Mesenchymal stem cell (in vitro differentiated cells and primary cell): ENCODE measurements at regions not wholly inside any gene's neighbourhood (a gene's known extent, or its start where the extent isn't known, plus 50 kb on each side); places are given as distances from the start of the nearest gene placed in this dataset.

Source experiments
- DNase-seq: peaks from one replicate; pipeline ENCODE4 v3.0.0-alpha.2; 2013
- H2AFZ ChIP-seq: one replicate; pipeline ENCODE4 v1.6.1; 2013; ENCODE audit warnings: low read depth, mild to moderate bottlenecking, control low read depth, inconsistent platforms, low read length, moderate library complexity
- H2AK5ac ChIP-seq: 2 replicates; pipeline ENCODE4 v1.6.1; 2013; ENCODE audit warnings: low read length, moderate library complexity, mild to moderate bottlenecking, inconsistent platforms; ENCODE audit not compliant: severe bottlenecking
- H2BK120ac ChIP-seq: one replicate; pipeline ENCODE4 v1.6.1; 2013; ENCODE audit warnings: low read depth, mild to moderate bottlenecking, inconsistent platforms, low read length, moderate library complexity
- H2BK12ac ChIP-seq, 2 experiments: one replicate each; pipeline ENCODE4 v1.6.1; 2013; ENCODE audit warnings: inconsistent platforms in 2 of 2, low read length in 2 of 2, mild to moderate bottlenecking in 2 of 2, moderate library complexity in 2 of 2, control low read depth in 1 of 2
- H2BK15ac ChIP-seq: one replicate; pipeline ENCODE4 v1.6.1; 2013; ENCODE audit warnings: mild to moderate bottlenecking, low read depth, inconsistent platforms; ENCODE audit not compliant: poor library complexity, severe bottlenecking
- H2BK5ac ChIP-seq: 2 replicates; pipeline ENCODE4 v1.6.1; 2013; ENCODE audit warnings: low read depth, mild to moderate bottlenecking, low read length, control low read depth, inconsistent platforms; ENCODE audit not compliant: poor library complexity, severe bottlenecking
- H3K14ac ChIP-seq, 2 experiments: one replicate each; pipeline ENCODE4 v1.6.1; 2013; ENCODE audit warnings: inconsistent platforms in 2 of 2, low read length in 2 of 2, control low read depth in 1 of 2, mild to moderate bottlenecking in 1 of 2, moderate library complexity in 1 of 2
- H3K18ac ChIP-seq, 2 experiments: one replicate each; pipeline ENCODE4 v1.6.1; 2013; ENCODE audit warnings: inconsistent platforms in 2 of 2, low read length in 2 of 2, control low read depth in 1 of 2, low read depth in 1 of 2, mild to moderate bottlenecking in 1 of 2
- H3K23ac ChIP-seq, 2 experiments: one replicate each; pipeline ENCODE4 v1.6.1; 2013; ENCODE audit warnings: inconsistent platforms in 2 of 2, low read length in 2 of 2, mild to moderate bottlenecking in 2 of 2, moderate library complexity in 2 of 2, control low read depth in 1 of 2
- H3K27ac ChIP-seq: 2 replicates; pipeline ENCODE4 v1.5.1; 2013; ENCODE audit warnings: mild to moderate bottlenecking, moderate library complexity, low read length, control low read depth, inconsistent platforms; ENCODE audit not compliant: poor library complexity, severe bottlenecking
- H3K27me3 ChIP-seq, 2 experiments: 2 replicates each; pipeline versions ENCODE4 v1.6.1 to v1.7.0; 2013; ENCODE audit warnings: low read length in 2 of 2, mild to moderate bottlenecking in 2 of 2, moderate library complexity in 2 of 2, control low read depth in 1 of 2, inconsistent platforms in 1 of 2; ENCODE audit not compliant: control insufficient read depth in 1 of 2, insufficient read depth in 1 of 2
- H3K36me3 ChIP-seq, 2 experiments: 2 replicates each; pipeline versions ENCODE4 v1.6.1 to v1.7.0; 2013; ENCODE audit warnings: low read length in 2 of 2, control low read depth in 1 of 2, inconsistent platforms in 1 of 2, low read depth in 1 of 2, mild to moderate bottlenecking in 1 of 2; ENCODE audit not compliant: insufficient read depth in 2 of 2, control insufficient read depth in 1 of 2
- H3K4ac ChIP-seq, 2 experiments: one replicate each; pipeline ENCODE4 v1.6.1; 2013; ENCODE audit warnings: inconsistent platforms in 2 of 2, low read length in 2 of 2, mild to moderate bottlenecking in 2 of 2, moderate library complexity in 2 of 2, control low read depth in 1 of 2, low read depth in 1 of 2
- H3K4me1 ChIP-seq: 2 replicates; pipeline ENCODE4 v1.6.1; 2013; ENCODE audit warnings: low read depth, low read length, control low read depth; ENCODE audit not compliant: control insufficient read depth, insufficient read depth
- H3K4me2 ChIP-seq: 2 replicates; pipeline ENCODE4 v1.6.1; 2013; ENCODE audit warnings: low read length, mild to moderate bottlenecking, inconsistent platforms; ENCODE audit not compliant: poor library complexity, severe bottlenecking
- H3K4me3 ChIP-seq, 2 experiments: 2 replicates each; pipeline versions ENCODE4 v1.5.1 to v1.7.0; 2013; ENCODE audit warnings: low read length in 2 of 2, mild to moderate bottlenecking in 2 of 2, control low read depth in 1 of 2, low read depth in 1 of 2; ENCODE audit not compliant: insufficient read depth in 1 of 2
- H3K79me1 ChIP-seq: replicated peaks from 2 replicates; pipeline ENCODE4 v1.6.1; 2013; ENCODE audit warnings: mild to moderate bottlenecking, control low read depth, low read length, inconsistent platforms; ENCODE audit not compliant: poor library complexity, severe bottlenecking
- H3K9ac ChIP-seq: 2 replicates; pipeline ENCODE4 v1.7.0; 2013; ENCODE audit warnings: mild to moderate bottlenecking, low read length, moderate library complexity
- H3K9me3 ChIP-seq: 2 replicates; pipeline ENCODE4 v1.7.0; 2013; ENCODE audit warnings: mild to moderate bottlenecking, low read length; ENCODE audit not compliant: control insufficient read depth
- H4K8ac ChIP-seq: one replicate; pipeline ENCODE4 v1.6.1; 2013; ENCODE audit warnings: inconsistent platforms, mild to moderate bottlenecking, low read length, moderate library complexity
- H4K91ac ChIP-seq: one replicate; pipeline ENCODE4 v1.6.1; 2013; ENCODE audit warnings: mild to moderate bottlenecking, low read length, inconsistent platforms
- WGBS: methylation state at CpG from one replicate; pipeline ENCODE4 v1.1.7; 2013; ENCODE audit warnings: mixed read lengths; 5-methylcytosine and 5-hydroxymethylcytosine counted together

- Histone ChIP-seq H3K23ac (no peak overlapping the region), H3K27ac (no peak overlapping the region), H2BK15ac (no peak overlapping the region), H2AK5ac (no peak overlapping the region), H3K4me3 (no peak overlapping the region), H3K9ac (no peak overlapping the region), H2BK5ac (no peak overlapping the region), H4K8ac (no peak overlapping the region), H3K4me2 (no peak overlapping the region), H3K4ac (no peak overlapping the region), H3K79me1 (no peaks in the 10 kb centered on the region), H3K9me3 (peaks cover 4% of the 10 kb centered on the region), H2BK12ac (no peak overlapping the region), H3K14ac (no peak overlapping the region), H3K36me3 (no peaks in the 10 kb centered on the region), H2AFZ (no peak overlapping the region), H2BK120ac (no peak overlapping the region), H3K4me1 (no peaks in the 10 kb centered on the region), H4K91ac (no peak overlapping the region), H3K18ac (no peak overlapping the region), H3K27me3 (no peaks in the 10 kb centered on the region)
- no peak for DNase-seq
- WGBS = no CpG with 5 or more reads among the region's 3 CpGs
These were observed 1769.0 kb upstream of the NUDT12 start for GRCh38 chr5:105331558-105331957.

- H3K9ac ChIP-seq = no peak overlapping the region
- no peaks in the 10 kb centered on the region for H3K36me3 ChIP-seq
- WGBS = 100% methylated on average over 1 of the region's 1 CpG
- H2BK15ac ChIP-seq = no peak overlapping the region
- no peak overlapping the region for H3K27ac ChIP-seq
- H2BK120ac ChIP-seq = no peak overlapping the region
- H4K91ac ChIP-seq = no peak overlapping the region
- no peaks in the 10 kb centered on the region for H3K4me1 ChIP-seq
- no peaks in the 10 kb centered on the region for H3K79me1 ChIP-seq
- H3K23ac ChIP-seq = no peak overlapping the region
- no peak overlapping the region for H2AK5ac ChIP-seq
- H3K9me3 ChIP-seq = peaks cover 4% of the 10 kb centered on the region
- H3K27me3 ChIP-seq = no peaks in the 10 kb centered on the region
- no peak overlapping the region for H3K4me2 ChIP-seq
- no peak overlapping the region for H3K4ac ChIP-seq
- no peak overlapping the region for H2BK5ac ChIP-seq
- H2BK12ac ChIP-seq = no peak overlapping the region
- DNase-seq = no peak
- no peak overlapping the region for H2AFZ ChIP-seq
- no peak overlapping the region for H3K4me3 ChIP-seq
- no peak overlapping the region for H3K18ac ChIP-seq
- H4K8ac ChIP-seq = no peak overlapping the region
- no peak overlapping the region for H3K14ac ChIP-seq
These were observed 1767.6 kb upstream of the NUDT12 start for GRCh38 chr5:105330185-105330584.

GRCh38 chr5:105304859-105305258 lies 1742.3 kb upstream of the NUDT12 start:
- H3K79me1 ChIP-seq = no peaks in the 10 kb centered on the region
- H3K36me3 ChIP-seq = no peaks in the 10 kb centered on the region
- 100% methylated on average over 1 of the region's 1 CpG for WGBS

GRCh38 chr5:105288946-105289345 lies 1726.4 kb upstream of the NUDT12 start:
- H3K27ac ChIP-seq = no peak overlapping the region
- no peaks in the 10 kb centered on the region for H3K4me1 ChIP-seq
- no peak overlapping the region for H3K9ac ChIP-seq
- no peak overlapping the region for H2BK120ac ChIP-seq
- H4K8ac ChIP-seq = no peak overlapping the region
- H3K4me2 ChIP-seq = no peak overlapping the region
- no peaks in the 10 kb centered on the region for H3K36me3 ChIP-seq
- no peak overlapping the region for H2BK15ac ChIP-seq
- no peak overlapping the region for H3K14ac ChIP-seq
- no peak overlapping the region for H2BK12ac ChIP-seq
- H3K27me3 ChIP-seq = no peaks in the 10 kb centered on the region
- no peak overlapping the region for H2BK5ac ChIP-seq
- no peaks in the 10 kb centered on the region for H3K79me1 ChIP-seq
- DNase-seq = peak; percentile 1
- H3K23ac ChIP-seq = no peak overlapping the region
- no peak overlapping the region for H3K4me3 ChIP-seq
- H4K91ac ChIP-seq = no peak overlapping the region
- H3K9me3 ChIP-seq = peaks cover 2% of the 10 kb centered on the region
- H2AFZ ChIP-seq = no peak overlapping the region
- H3K4ac ChIP-seq = no peak overlapping the region
- H3K18ac ChIP-seq = no peak overlapping the region
- no peak overlapping the region for H2AK5ac ChIP-seq

More at GRCh38 chr5:105304859-105305258, 1742.3 kb upstream of the NUDT12 start:
- H2BK120ac ChIP-seq = no peak overlapping the region
- no peak overlapping the region for H2BK15ac ChIP-seq
- peaks cover 5% of the 10 kb centered on the region for H3K9me3 ChIP-seq
- H3K4me1 ChIP-seq = no peaks in the 10 kb centered on the region
- H3K4me2 ChIP-seq = no peak overlapping the region
- no peak overlapping the region for H2AFZ ChIP-seq
- H3K4ac ChIP-seq = no peak overlapping the region
- DNase-seq = no peak
- H3K4me3 ChIP-seq = no peak overlapping the region
- no peak overlapping the region for H3K23ac ChIP-seq
- no peak overlapping the region for H3K14ac ChIP-seq
- no peak overlapping the region for H3K9ac ChIP-seq
- no peak overlapping the region for H2BK5ac ChIP-seq
- no peak overlapping the region for H4K8ac ChIP-seq
- no peak overlapping the region for H2BK12ac ChIP-seq
- H4K91ac ChIP-seq = no peak overlapping the region
- H3K27me3 ChIP-seq = no peaks in the 10 kb centered on the region
- no peak overlapping the region for H3K27ac ChIP-seq
- no peak overlapping the region for H2AK5ac ChIP-seq
- no peak overlapping the region for H3K18ac ChIP-seq
